ENCODE measurements at regions not wholly inside any gene's neighbourhood (a gene's known extent, or its start where the extent isn't known, plus 50 kb on each side); places are given as distances from the start of the nearest gene placed in this dataset.

DNA sequence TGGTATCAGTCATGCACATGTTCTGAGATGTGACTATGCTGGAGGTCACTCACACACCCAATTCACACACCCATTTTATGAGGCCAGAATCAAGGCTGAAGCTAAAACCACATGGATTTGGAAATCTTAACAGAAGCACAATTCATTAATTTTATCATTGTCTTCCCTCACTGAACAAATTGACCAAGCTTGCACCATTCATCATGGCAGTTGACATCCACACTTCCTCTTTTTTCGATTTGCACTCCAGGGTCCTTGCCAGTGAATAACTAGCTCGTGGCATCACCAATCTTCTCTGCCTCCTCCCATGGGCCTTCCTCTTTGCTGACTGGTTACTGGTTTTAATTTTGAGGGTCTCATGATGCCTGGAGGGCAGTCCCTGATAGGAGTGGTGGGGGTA is 123.0 kb upstream of the ASIC2 start:
- Histone ChIP-seq H3K27me3 (ENCODE audit: low read depth, low read length) (peaks cover 14% of the 10 kb centered on the region; the same call in 1 of the 2 replicates), H3K4me1 (ENCODE audit: low read length) (no peaks in the 10 kb centered on the region), H3K36me3 (replicated peaks; ENCODE audit: low read depth, low read length) (no peaks in the 10 kb centered on the region), H3K9me3 (ENCODE audit: insufficient read depth, low read length) (no peaks in the 10 kb centered on the region), H3K79me2 (ENCODE audit: low read length) (no peaks in the 10 kb centered on the region), H3K27ac (ENCODE audit: low read length) (no peak overlapping the region), H2AFZ (ENCODE audit: low read depth, low read length) (no peak overlapping the region), H4K20me1 (ENCODE audit: insufficient read depth, low read length) (no peaks in the 10 kb centered on the region), H3K9ac (ENCODE audit: low read length) (no peak overlapping the region), H3K4me3 (ENCODE audit: low read length) (no peak overlapping the region), H3K4me2 (ENCODE audit: low read length) (no peak overlapping the region)
- TF ChIP-seq, protein P1, sequence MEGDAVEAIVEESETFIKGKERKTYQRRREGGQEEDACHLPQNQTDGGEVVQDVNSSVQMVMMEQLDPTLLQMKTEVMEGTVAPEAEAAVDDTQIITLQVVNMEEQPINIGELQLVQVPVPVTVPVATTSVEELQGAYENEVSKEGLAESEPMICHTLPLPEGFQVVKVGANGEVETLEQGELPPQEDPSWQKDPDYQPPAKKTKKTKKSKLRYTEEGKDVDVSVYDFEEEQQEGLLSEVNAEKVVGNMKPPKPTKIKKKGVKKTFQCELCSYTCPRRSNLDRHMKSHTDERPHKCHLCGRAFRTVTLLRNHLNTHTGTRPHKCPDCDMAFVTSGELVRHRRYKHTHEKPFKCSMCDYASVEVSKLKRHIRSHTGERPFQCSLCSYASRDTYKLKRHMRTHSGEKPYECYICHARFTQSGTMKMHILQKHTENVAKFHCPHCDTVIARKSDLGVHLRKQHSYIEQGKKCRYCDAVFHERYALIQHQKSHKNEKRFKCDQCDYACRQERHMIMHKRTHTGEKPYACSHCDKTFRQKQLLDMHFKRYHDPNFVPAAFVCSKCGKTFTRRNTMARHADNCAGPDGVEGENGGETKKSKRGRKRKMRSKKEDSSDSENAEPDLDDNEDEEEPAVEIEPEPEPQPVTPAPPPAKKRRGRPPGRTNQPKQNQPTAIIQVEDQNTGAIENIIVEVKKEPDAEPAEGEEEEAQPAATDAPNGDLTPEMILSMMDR (IDR thresholded peaks at IDR 0.05; ENCODE audit: low read depth, low read length) = no peak

DNA sequence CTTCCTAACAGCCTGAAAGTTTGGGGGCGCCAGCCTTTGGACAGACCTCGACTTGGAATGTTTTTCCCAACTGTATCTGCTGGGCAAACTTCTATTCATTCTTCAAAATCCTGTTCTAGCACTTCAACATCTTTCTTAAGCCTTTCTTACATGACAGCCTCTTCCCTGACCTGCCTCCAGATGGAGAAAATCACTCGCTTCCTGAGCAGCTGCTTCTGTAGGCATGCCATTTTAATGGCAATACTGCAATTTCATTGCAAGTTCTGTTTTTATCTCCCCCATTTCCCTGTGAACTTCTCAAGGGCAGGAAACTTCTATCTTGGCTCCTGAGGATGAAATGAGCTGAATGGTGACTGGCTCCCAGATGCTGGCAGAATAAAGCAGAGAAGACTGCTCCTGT is 128.8 kb upstream of the ASIC2 start:
- no peak overlapping the region for H2AFZ ChIP-seq (ENCODE audit: low read depth, low read length)
- no peaks in the 10 kb centered on the region for H3K4me1 ChIP-seq (ENCODE audit: low read length)
- no peak overlapping the region for H3K4me2 ChIP-seq (ENCODE audit: low read length)
- no peak overlapping the region for H3K9ac ChIP-seq (ENCODE audit: low read length)
- no peaks in the 10 kb centered on the region for H4K20me1 ChIP-seq (ENCODE audit: insufficient read depth, low read length)
- H3K27ac ChIP-seq (ENCODE audit: low read length) = no peak overlapping the region
- TF ChIP-seq EZH2phosphoT487 (IDR thresholded peaks at IDR 0.05; ENCODE audit: low read depth) = no peak
- TF ChIP-seq, protein P1 (IDR thresholded peaks at IDR 0.05; ENCODE audit: low read depth, low read length) = no peak
- no peaks in the 10 kb centered on the region for H3K79me2 ChIP-seq (ENCODE audit: low read length)
- H3K27me3 ChIP-seq (ENCODE audit: low read depth, low read length) = 0 out of 2 replicates have a peak, but pooled peaks cover 12% of the 10 kb centered on the region
- H3K4me3 ChIP-seq (ENCODE audit: low read length) = no peak overlapping the region
- H3K36me3 ChIP-seq (replicated peaks; ENCODE audit: low read depth, low read length) = no peaks in the 10 kb centered on the region
- H3K9me3 ChIP-seq (ENCODE audit: insufficient read depth, low read length) = no peaks in the 10 kb centered on the region

DNA sequence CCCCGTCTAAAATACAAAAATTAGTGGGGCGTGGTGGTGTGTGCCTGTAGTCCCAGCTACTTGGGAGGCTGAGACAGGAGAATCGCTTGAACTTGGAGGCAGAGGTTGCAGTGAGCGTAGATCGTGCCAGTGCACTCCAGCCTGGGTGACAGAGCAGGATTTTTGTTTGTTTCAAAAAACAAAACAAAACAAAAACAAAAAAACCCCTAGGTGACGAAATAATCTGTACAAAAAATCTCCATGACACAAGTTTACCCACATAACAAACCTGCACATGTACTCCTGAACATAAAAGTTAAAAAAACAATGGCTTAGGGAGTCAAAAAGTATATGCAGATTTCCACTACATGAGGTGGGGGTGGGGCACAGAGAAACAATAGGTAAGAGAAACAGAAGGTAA is 140.5 kb upstream of the ASIC2 start:
- H3K4me3 ChIP-seq (ENCODE audit: low read length) = no peak overlapping the region
- TF ChIP-seq, protein P1 (IDR thresholded peaks at IDR 0.05; ENCODE audit: low read depth, low read length) = no peak
- no peak for TF ChIP-seq EZH2phosphoT487 (IDR thresholded peaks at IDR 0.05; ENCODE audit: low read depth)
- no peak overlapping the region for H2AFZ ChIP-seq (ENCODE audit: low read depth, low read length)
- 0 out of 2 replicates have a peak, but pooled peaks cover 3% of the 10 kb centered on the region for H3K4me1 ChIP-seq (ENCODE audit: low read length)
- H3K9ac ChIP-seq (ENCODE audit: low read length) = no peak overlapping the region
- H3K4me2 ChIP-seq (ENCODE audit: low read length) = no peak overlapping the region
- H3K9me3 ChIP-seq (ENCODE audit: insufficient read depth, low read length) = no peaks in the 10 kb centered on the region
- H3K79me2 ChIP-seq (ENCODE audit: low read length) = no peaks in the 10 kb centered on the region
- H3K27ac ChIP-seq (ENCODE audit: low read length) = no peak overlapping the region
- no peaks in the 10 kb centered on the region for H4K20me1 ChIP-seq (ENCODE audit: insufficient read depth, low read length)
- no peaks in the 10 kb centered on the region for H3K36me3 ChIP-seq (replicated peaks; ENCODE audit: low read depth, low read length)
- H3K27me3 ChIP-seq (ENCODE audit: low read depth, low read length) = no peaks in the 10 kb centered on the region

DNA sequence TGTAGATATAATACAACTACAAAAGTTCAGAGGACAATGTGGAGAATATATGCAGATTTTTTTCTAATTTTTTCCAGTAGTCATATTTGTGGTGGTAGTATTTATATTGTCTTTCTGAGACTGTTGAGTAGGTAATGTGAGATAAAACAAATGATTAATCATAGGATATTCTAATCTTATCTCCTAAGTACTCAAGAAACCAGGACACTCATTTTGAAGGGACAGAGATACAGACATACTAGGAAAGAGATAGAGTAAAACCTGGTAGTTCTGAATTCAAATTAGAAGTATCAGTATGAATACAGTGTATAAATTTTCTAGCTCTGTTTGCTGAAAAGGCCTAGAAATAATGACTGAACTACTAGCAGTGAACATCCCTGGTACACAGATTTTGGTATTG is 141.7 kb upstream of the ASIC2 start:
- Histone ChIP-seq H4K20me1 (ENCODE audit: insufficient read depth, low read length) (no peaks in the 10 kb centered on the region), H3K9ac (ENCODE audit: low read length) (no peak overlapping the region), H3K4me2 (ENCODE audit: low read length) (no peak overlapping the region), H3K4me3 (ENCODE audit: low read length) (no peak overlapping the region), H2AFZ (ENCODE audit: low read depth, low read length) (no peak overlapping the region), H3K79me2 (ENCODE audit: low read length) (no peaks in the 10 kb centered on the region), H3K9me3 (ENCODE audit: insufficient read depth, low read length) (no peaks in the 10 kb centered on the region), H3K4me1 (ENCODE audit: low read length) (0 out of 2 replicates have a peak, but pooled peaks cover 3% of the 10 kb centered on the region), H3K36me3 (replicated peaks; ENCODE audit: low read depth, low read length) (no peaks in the 10 kb centered on the region), H3K27me3 (ENCODE audit: low read depth, low read length) (no peaks in the 10 kb centered on the region), H3K27ac (ENCODE audit: low read length) (no peak overlapping the region)
- no peak for TF ChIP-seq EZH2phosphoT487 (IDR thresholded peaks at IDR 0.05; ENCODE audit: low read depth)
- TF ChIP-seq, protein P1 (IDR thresholded peaks at IDR 0.05; ENCODE audit: low read depth, low read length) = no peak

Measured in OCI-LY3 (cell line).